ENCODE measurements at regions not wholly inside any gene's neighbourhood (a gene's known extent, or its start where the extent isn't known, plus 50 kb on each side); places are given as distances from the start of the nearest gene placed in this dataset.

GRCh38 chr11:113554526-113554925 is 79.3 kb upstream of the DRD2 start:
- TF ChIP-seq POLR2AphosphoS5 (IDR thresholded peaks at IDR 0.05; ENCODE audit: insufficient read depth, low read depth, low read length) (no peak), CTCF (IDR thresholded peaks at IDR 0.05; ENCODE audit: extremely low read depth in 1 of 2, insufficient read depth in 1 of 2, low read depth in 1 of 2, low read length in 2 of 2) (no peak), POLR2A (IDR thresholded peaks at IDR 0.05; ENCODE audit: low read depth, low read length) (no peak), JUN (IDR thresholded peaks at IDR 0.05; ENCODE audit: borderline replicate concordance, insufficient read depth, insufficient read length, low read depth) (no peak), EZH2 (IDR thresholded peaks at IDR 0.05; ENCODE audit: borderline replicate concordance, low read depth, low read length, severe bottlenecking) (no peak), MAX (IDR thresholded peaks at IDR 0.05; ENCODE audit: insufficient read depth, insufficient read length) (no peak), GATA2 (IDR thresholded peaks at IDR 0.05; ENCODE audit: insufficient read depth, insufficient read length, low read depth, low read length) (no peak), FOS (IDR thresholded peaks at IDR 0.05; ENCODE audit: borderline replicate concordance, insufficient read depth, low read length) (no peak)

All from endothelial cell of umbilical vein (primary cell).